MV-4-11 (cell line): ENCODE measurements at regions not wholly inside any gene's neighbourhood (a gene's known extent, or its start where the extent isn't known, plus 50 kb on each side); places are given as distances from the start of the nearest gene placed in this dataset.

Source experiments
- DNase-seq: peaks from one replicate; lab custom pipeline; 2025; lab: John Stamatoyannopoulos, UW

DNA sequence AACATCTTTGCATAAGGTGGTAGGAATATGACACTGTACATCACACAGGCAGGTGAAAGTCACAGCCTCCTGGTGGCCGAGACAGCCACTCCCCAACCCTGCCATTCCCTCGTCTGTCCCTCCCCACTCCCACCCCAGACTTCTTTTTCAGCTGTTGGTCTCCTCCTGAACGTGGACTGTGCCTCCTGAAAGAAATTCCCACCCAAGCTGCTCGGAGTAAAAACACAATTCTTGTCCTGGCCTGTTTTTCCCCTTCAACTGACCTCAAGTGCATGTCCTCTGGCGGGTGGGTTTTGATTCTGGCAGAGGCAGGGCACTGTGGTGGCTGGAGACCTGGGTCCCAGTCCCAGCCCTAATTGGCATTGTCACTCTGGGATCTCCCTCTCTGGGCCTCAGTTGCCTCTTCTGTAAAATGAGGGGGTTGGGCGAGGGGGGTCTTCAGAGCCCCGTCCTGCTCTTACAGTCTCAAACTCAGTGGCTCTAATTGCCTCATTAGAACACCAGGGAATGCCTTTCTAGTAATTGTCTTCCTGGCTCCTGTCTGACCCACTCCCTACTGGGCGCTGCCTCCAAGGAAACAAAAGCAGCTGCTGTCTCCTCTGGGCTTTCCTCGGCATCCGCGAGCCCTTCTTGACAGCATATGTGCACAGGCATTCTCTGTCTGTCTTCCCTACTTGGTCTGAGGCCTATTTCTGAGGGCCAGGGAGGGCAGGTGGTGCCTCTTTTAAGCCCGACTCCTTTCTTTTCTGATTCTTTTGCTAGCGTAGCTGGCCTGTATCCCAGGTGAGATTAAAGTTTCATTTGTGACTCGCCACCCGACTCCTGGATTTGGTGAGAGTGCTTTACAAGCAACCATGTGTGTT lies 186.6 kb upstream of the RMST start:
- DNase-seq, result no peak

DNA sequence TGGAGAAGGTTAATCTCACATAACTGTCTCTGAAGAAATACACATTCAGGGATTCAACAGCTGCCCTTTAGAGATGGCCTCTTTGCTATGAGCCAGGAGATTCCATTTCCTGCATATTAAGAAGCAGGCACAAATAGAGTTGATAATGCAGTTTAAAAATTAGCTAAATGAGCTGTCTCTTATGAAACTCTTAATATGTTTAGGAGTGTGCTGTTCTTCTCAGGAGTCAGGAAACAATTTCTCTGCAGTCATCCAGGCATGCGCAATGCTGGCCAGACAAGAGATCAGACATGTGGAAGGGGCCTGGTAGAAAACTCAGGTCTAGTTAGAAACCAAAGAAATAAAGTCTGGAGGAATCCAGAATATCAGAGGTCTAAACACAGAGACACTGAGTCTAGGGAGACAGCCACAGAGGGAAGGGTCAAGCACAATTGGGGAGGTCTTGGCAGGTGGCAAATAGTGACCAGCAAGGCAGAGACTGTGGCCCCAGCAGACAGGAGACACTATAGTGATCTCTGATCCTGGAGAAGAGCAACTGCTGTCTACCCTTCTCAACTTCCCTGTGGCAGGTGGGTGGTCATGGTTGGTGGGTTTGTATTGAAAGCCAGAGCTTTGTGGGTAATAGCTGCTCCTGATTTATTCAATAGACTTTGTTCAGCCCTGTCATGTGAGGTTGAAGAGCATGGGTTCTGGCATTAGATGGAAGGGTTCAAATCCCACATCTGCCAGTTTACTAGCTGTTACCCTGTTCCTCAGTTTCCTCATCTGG lies 185.8 kb upstream of the RMST start:
- DNase-seq, result no peak

DNA sequence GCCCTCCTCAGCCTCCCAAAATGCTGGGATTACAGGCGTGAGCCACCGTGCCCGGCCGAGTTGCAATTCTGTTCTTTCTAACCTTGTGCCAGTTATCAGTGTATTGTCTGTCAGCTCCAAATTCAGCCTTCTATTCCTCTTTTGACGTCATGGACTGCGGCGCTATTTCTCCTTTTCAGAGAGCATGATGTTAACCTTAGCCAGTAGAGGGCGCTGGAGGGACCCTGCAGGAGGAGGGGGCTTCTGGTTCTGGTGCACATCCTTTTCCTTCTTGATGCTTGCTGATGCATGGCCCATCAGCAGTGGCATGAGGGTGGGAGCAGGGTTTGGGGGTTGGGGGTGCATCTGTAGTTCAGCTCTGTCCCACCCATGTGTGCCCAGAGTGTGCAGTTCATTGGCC lies 179.3 kb upstream of the RMST start:
- no peak for DNase-seq

DNA sequence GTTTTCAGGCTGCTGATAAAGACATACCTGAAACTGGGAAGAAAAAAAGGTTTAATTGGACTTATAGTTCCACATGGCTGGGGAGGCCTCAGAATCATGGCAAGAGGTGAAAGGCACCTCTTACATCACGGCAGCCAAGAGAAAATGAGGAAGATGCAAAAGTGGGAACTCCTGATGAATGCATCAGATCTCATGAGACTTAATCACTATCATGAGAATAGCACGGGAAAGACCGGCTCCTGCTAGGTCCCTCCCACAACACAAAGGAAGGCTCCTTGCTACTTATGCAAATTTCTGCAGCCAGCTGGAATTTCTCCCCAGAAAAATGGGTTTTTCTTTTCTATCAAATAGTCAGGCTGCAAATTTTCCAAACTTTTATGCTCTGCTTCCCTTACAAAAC lies 174.1 kb upstream of the RMST start:
- no peak for DNase-seq

DNA sequence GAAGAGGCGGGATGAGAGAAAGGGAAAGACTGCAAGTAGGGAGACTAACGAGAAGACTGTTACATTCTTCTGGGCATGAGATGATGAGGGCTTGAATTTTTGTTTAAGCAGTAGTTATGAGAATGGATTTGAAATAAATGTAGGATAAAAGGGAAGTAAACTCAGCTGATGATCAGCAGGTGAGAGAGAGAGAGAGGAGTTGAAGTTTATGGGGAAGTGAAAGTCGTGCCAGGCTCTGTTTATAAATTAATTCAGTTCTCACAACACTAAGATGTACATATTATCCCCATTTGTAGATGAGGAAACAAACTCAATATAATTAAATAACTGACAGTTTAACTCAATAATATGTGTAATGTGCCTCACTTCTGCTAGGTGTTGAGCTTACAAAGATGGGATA lies 170.0 kb upstream of the RMST start:
- DNase-seq, result peak; percentile 21

DNA sequence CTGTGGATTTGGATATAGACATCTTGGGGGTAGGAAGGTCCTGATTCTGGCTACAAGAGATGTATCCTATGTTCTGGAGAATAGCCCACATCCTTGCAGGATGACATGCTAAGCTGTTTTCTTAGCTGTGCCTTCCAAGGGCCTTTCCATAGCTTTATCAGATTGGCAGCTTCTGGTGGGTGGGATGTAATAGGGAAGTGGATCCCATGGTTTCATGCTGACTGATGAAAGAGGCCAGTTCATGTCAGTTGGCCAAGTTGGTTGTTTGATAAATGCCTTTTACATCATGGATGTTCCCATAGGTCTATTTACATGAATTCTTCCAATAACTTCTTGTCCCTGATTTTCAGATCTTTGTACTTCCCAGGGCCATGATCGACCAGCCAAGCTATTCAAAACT lies 169.1 kb upstream of the RMST start:
- no peak for DNase-seq

DNA sequence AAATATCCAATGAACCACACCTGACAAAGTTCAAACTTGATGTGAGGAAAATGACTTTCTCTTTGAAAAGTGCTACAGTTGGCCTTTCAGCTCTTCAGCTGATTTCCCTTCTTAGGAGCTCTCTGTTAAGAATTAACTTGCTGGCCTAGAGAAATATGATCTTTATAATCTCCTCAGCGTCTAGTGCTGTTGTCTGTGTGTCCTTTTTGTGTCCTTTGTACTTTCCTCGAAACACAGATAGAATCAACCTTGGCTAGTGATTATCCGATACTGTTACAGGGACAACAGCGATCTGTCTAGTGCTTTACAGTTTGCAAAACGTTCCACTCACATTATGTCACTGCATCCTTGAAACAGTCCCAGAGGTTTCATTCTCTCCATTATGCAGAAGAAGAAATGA lies 162.8 kb upstream of the RMST start:
- no peak for DNase-seq

DNA sequence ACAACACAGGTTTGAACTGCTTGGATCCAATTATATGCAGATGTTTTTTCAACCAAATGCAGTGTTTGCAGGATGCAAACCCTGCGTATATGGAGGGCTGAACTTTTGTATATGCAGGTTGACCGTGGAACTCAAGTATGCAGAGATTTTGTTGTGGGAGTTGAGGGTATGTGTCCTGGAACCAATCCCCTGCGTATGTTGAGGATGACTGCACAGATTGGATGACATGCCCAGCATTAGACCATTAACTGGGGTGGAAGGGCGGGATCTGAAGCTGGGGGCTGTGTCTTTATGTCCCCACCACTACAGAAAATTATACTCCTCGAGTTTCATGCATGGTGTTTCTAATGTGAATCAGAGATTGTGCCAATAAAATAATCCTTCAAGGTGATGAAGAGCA lies 162.2 kb upstream of the RMST start:
- DNase-seq, result no peak

DNA sequence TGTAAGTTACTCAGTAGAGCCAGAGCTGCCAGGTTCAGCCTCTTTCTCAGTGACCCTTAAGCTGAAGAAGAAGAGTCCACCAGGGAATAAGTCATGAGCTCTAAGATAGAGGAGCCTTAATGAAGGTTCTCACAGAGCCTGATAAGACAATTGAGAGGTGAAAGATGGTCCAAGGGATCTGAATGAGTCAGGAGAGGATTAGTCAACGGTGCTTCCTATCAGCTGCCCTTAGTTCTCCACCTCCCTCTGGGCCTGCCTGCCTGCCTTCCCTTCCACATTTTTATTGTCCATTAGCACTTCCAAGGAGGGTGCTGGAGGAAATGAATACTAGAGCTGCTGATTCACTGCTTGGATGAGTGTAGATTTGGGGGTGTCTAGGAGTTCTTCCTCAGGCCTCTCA lies 161.7 kb upstream of the RMST start:
- DNase-seq, result no peak

DNA sequence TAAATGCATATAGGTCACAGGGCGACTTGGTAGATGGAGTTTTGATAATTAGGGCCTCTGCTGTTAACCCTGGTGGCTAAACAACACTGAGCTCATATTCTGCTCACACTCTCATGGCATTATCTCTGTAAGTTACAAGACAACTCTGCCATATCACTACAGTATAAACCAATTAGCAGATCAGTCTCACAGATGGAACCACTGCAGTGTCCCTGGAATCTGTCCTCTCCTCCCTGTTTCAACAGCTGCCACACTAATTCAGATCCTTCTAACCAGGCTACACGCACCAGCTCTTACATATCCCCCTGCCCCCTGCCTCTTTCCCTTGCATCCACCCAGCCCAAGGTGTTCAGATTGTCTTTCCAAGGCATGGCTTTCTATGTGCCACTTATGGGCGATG lies 161.0 kb upstream of the RMST start:
- no peak for DNase-seq

DNA sequence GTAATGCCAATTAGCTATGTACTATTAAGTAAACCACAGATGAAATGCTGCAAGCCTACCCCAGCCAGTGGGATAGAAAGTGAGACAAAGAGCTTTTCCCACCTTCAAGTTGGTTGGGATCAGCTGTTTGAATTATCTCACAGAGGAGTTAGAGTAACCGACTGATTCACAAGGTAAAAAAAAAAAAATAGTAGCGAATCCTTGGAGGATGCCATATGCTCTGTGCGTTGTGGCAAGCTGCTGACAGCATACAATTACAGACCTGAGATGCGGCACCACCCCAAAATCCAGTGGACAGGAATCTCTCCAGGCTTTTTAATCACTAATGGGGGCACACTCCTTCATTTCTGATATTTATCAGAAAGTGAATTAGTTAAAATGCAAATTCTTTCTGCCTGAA lies 157.0 kb upstream of the RMST start:
- DNase-seq, result no peak

DNA sequence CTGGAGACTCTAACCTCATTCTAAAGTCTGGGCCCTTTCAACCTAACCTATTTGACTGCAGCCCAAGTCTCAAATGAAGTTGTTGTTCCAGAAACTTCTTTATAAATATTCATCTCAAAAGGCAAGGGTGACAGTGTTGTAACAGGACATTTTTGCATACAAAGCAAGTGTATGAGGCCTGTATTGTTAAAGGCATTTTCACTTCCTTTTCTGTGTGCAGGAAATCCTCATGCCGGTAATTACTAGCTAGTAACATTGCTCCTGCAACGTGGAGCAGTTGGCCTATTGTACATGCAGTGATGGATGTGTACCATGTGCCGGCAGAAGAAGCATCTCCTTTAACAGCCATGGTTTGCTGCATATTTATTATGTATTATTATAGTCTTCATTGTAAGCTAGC lies 156.5 kb upstream of the RMST start:
- peak; percentile 90 for DNase-seq

DNA sequence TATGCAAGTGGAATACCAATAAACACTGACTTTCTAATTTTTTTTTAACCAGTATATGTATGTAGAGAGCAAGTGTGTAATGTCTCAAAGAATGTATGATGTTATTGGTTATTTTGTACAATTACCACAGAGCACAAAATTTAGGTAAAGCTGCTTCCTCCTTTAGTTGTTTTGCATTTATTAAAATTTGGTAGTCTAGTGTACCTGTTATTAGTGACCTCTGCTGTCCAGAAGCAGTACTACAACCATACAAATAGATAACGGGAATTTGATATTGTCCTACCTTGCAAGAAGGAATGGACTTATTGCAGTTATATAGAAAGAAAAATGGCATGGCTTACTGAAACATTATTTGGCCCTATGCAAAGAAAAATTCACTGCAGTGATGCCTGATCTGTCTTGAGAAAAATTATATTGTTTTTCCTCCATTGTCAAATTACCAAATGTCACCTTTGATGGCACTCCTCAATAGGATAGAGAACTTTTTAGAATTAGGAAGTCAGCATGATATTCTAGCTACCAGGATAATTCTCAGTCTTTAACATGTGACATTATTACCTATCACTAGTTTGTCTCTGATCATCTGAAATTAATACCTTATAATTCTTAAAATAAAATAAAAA lies 153.9 kb upstream of the RMST start:
- peak; percentile 36 for DNase-seq

DNA sequence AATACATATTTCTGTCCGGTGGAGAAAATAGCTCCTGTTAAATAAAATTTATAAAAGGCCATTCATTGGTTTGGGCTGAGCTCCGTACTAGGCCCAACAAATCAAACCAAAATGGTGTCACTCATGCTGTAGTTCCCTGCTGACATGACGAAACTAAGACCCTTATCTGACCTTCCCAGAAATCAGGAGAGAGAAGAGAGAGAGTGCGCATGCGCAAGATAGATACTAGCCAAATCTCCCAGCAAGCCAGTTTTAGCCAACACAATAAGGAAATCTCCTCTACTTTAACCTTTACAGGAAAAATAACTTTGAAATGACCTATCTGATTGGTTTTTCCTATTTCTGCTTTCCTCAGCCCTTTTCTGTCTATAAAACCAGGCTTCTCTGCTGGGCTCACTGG lies 152.7 kb upstream of the RMST start:
- no peak for DNase-seq

DNA sequence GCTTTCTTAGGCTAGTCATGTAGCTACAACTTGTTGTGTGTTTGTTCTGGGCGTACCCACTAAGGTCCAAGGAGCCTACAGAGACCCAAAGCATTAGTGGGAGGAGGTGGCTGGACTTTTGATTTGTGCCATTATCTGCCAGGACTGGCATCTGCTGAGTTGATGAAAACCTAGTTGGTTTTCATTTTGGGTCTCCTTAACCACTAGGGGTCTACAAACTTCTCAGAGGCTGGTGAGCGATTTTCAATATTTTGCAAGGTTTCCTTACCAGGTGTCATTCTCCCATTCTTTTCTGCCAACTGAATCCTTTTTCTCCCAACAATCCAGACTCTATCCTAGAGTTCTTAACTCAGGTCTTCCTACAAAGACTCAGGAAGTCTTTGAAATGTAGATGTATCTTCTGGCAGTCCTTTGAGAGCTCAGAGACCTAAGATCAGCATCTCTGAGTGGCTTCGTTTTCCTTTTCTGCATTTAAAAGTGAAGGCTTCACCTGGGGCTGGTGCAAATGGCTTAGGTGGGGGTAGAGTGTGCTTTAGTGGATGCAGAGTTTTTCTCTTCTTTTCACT lies 150.0 kb upstream of the RMST start:
- no peak for DNase-seq

DNA sequence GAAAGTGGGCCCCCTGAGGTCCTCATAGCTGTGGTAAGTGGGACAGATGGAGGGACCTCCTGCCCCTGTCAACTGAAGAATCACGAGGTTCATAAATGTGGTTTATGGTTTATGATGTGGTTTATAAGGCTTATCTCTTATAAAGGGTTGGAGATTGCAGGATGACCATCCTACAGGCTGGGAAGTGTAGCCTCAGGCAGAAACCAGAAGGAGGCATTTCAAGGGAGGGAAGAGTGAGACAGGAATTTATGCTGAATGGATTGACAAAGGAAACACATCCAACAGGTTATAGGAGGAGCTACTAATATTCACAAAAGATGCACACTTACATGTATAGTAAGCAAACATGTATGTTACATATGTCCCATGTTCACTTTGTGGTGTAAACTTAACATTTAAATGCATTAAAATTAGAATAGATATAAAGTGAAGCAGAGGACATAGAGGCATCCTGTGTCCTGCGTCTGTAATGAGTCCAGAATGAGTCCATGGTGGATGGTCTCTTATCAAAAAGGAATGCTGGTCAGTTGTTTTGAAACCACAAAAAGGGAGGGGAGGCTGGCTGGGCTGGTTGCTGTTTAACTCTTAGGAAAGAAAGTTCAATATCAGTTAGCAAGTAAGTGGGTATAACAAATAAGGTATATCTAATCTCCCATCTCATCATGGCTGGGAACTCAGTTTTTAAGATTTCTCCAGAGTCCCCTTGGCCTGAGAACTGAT lies 149.0 kb upstream of the RMST start:
- no peak for DNase-seq

DNA sequence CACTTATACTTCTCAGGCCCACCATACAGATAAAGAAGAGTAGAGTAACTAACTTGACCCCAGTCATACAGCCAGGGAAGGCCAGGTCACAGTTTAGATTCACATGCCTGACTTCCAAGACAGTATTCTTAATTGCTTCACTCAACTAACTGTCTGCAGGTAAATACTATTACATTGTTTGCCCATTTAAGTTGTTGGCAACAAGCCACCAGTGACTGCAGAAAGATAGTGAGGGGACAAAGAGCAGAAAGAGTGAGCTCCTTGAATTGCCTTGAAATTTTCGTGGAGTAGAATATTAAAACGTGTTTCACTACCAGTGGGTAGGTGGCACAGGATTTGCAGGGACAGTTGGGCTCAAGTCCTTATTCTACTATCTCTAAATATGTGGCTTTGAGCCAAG lies 146.3 kb upstream of the RMST start:
- DNase-seq, result no peak

DNA sequence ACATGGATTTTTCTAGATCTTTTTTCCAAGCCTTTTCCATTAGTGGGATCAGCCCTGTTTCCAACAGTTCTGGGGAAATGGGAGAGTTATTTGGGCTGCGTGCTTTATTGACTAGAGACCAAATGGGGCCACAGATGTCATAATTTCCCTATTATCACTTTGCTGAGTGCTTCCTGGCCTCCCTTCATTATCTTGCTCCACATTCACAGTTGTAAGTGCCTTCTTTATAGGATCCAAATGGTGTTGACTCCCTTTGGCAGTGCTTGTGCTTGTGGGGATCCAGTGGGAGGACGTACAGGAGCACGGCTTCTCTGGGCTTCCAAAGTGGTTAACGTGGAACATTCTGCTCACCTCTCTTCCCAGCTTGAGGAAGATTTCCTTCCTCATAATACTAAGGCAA lies 141.0 kb upstream of the RMST start:
- no peak for DNase-seq

DNA sequence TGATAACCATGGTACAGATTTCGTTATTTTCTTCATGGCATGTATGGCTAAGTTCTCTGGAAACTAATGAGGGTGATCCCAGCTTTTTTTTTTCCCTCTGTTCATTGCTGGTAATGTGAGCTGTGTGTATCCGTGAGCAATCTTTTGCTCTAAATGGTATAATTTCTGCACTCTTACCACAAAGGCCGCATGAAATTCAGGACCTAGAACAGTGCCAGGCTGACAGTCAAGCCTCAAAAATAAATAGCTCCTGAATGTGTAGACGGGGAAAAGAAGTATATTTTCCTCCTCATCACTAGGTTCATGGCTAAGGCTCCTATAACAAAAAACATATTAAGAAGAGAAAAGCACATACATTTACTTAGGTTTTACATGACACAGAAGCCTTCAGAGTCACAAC lies 140.2 kb upstream of the RMST start:
- no peak for DNase-seq

DNA sequence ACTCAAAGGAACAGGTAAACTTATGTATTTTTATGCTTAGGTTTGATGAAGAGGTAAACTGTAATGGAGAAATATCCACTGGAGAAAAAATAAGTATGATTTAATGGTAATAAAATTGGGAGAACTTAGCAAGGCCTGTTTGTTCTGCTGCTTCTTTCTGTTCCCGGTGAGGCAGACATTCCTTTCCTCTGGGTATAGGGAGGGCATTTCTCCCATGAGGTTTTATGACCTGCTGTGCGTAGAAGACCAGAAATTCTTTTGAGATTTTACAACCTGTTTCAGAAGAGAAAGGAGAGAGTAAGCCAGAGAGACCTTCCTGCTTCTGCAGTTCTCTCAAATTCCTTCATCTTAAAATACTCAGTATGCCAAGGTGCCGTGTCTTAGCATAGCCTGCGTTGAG lies 139.4 kb upstream of the RMST start:
- no peak for DNase-seq

DNA sequence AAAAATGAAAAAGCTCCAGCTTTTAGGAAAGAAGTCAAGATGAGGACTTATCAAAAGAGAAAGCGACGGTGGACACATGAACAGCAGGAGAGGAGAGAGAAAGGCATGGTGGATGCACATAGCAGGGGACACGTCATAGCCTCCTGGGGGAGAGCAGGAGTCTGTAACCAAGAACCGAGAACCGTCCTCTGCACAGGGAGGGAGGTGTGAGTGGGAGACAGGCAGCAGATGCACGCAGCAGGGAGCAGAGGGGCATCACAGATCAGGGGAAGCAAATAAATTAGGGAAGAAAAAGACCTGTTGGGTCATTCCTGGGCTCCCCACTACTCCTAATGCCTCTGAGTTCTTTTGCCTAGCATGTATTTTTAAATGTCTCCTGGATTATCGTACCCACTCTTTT lies 138.1 kb upstream of the RMST start:
- DNase-seq, result no peak

DNA sequence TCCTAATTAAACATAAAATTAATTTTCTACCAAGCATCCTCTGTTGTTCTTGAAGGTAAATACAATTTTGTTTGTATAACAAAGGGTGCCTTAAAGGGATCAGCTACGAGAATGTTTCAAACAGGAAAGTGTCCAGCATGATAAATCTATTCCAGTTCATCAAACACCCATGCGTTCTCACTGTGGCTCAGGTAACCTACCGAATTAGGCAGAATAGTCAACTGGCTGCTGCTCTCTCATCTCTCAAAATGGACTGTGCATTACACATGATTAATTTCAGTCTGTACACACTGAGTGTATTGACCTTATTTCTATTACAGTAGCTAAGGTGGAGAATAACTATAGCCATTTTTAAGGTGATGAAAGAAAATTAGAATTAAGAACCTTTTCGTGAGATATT lies 127.5 kb upstream of the RMST start:
- no peak for DNase-seq
